ENCODE measurements at regions not wholly inside any gene's neighbourhood (a gene's known extent, or its start where the extent isn't known, plus 50 kb on each side); places are given as distances from the start of the nearest gene placed in this dataset.
"Not testable (repeated sequence)": the region's sequence is repeated elsewhere in the genome, so short reads cannot be mapped to it uniquely, and the experiment has no call there.

DNA sequence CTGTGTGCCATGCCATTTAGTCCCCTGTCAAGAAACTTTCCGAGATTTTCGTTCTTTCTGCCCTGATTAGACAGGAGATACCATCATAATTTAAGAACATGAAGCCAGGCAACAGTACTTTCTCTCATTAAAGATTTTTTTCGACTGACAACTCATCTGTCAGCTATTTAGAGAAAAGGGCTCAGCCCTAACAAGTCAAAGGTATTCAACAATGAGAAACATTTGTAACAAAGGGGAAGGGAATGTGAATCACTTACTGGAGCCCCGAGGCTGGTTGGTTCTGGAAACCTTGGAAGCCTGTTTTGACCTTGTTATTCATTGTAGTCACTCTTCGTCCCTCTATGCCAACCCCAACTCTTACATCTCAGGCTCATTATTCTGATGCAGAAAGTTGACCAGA lies 199.4 kb downstream of the SPP2 start:
- Histone ChIP-seq H3K27ac (no peak overlapping the region), H3K4me1 (no peaks in the 10 kb centered on the region), H3K4me3 (no peak overlapping the region), H3K27me3 (peaks cover 0 to 43% (median 8%) of the 10 kb centered on the region in 7 donors), H3K9me3 (no peaks in the 10 kb centered on the region), H3K36me3 (no peaks in the 10 kb centered on the region)
- DNase-seq, result no peak
- ATAC-seq, result no peak
- intact Hi-C loops (cut with DNase I), result no loop called here
- TF ChIP-seq, protein P1, sequence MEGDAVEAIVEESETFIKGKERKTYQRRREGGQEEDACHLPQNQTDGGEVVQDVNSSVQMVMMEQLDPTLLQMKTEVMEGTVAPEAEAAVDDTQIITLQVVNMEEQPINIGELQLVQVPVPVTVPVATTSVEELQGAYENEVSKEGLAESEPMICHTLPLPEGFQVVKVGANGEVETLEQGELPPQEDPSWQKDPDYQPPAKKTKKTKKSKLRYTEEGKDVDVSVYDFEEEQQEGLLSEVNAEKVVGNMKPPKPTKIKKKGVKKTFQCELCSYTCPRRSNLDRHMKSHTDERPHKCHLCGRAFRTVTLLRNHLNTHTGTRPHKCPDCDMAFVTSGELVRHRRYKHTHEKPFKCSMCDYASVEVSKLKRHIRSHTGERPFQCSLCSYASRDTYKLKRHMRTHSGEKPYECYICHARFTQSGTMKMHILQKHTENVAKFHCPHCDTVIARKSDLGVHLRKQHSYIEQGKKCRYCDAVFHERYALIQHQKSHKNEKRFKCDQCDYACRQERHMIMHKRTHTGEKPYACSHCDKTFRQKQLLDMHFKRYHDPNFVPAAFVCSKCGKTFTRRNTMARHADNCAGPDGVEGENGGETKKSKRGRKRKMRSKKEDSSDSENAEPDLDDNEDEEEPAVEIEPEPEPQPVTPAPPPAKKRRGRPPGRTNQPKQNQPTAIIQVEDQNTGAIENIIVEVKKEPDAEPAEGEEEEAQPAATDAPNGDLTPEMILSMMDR (IDR thresholded peaks at IDR 0.05), result no peak
- WGBS, 2 donors, result 67 to 77% methylated on average over 5 of the region's 5 CpGs

DNA sequence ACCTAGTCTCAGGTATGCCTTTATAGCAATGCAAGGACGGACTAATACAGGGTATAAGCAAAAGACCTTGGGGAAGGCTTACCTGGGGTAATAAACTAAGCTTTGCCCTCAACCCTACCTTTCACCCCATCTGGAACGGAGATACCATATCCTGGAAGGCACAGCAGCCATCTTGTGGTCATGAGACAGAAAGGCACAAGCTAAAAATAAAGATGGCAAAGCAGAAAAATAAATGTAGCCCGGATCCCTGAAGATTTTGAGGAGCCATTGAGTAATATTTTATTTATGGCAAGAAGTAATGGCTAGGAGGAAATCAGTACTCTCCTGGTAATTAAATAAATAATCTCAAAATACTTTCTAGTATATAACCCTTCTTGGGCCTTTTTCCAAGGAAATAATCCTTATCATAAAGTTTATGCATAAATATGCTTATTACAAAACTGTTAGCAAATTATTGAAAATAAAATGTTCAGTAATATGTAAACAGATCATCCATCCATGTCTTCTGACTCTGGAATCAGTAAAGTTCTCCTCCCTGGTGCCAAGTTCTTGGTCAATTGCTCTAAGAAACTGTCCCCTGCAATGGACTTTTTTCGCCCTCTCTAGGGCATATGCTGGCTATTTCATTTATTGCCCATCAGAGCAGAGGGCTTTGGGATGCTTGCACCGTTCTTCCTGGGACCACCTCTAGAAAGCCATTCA lies 198.7 kb downstream of the SPP2 start:
- TF ChIP-seq, protein P1 (IDR thresholded peaks at IDR 0.05), result no peak
- intact Hi-C loops (cut with DNase I), result no loop called here
- H3K9me3 ChIP-seq, result no peaks in the 10 kb centered on the region
- WGBS, 2 donors, result 82% methylated on average over 5 of the region's 5 CpGs
- no peak overlapping the region for H3K4me3 ChIP-seq
- no peak overlapping the region for H3K27ac ChIP-seq
- H3K27me3 ChIP-seq, result peaks cover 0 to 43% (median 8%) of the 10 kb centered on the region in 7 donors
- no peaks in the 10 kb centered on the region for H3K36me3 ChIP-seq
- DNase-seq (no peak), ATAC-seq (no peak)
- peaks cover 0 to 2% (median 0%) of the 10 kb centered on the region in 9 donors for H3K4me1 ChIP-seq

- H3K27ac ChIP-seq; ATAC-seq; H3K4me3 ChIP-seq; DNase-seq; H3K9me3 ChIP-seq; H3K4me1 ChIP-seq; intact Hi-C loops (cut with DNase I); H3K36me3 ChIP-seq: not testable (repeated sequence)
- H3K27me3 ChIP-seq, result peaks cover 0 to 39% (median 8%) of the 10 kb centered on the region in 7 donors
- 93 to 94% methylated on average over 10 of the region's 10 CpGs for whole genome bisulfite sequencing, 2 donors
These were observed 197.8 kb downstream of the SPP2 start for GRCh38 chr2:234248213-234248710.

DNA sequence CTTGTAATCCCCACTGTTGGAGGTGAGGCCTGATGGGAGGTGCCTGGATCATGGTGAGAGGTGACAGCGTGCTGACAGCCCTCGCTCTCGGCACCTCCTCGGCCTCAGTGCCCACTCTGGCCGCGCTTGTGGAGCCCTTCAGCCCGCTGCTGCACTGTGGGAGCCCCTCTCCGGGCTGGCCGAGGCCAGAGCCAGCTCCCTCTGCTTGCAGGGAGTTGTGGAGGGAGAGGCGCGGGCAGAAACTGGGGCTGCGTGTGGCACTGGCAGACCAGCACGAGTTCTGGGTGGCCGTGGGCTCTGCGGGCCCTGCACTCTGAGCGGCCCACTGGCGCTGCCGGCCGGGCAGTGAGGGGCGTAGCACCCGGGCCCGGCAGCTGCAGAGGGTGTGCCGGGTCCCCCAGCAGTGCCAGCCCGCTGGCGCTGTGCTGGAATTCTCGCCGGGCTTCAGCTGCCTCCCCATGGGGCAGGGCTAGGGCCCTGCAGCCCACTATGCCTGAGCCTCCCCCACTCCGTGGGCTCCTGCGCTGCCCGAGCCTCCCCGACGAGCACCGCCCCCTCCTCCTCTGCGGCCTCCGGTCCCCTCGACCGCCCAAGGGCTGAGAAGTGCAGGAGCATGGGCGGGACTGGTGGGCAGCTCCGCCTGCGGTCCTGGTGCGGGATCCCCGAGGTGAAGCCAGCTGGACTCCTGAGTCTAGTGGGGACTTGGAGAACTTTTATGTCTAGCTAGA lies 197.1 kb downstream of the SPP2 start:
- Histone ChIP-seq H3K36me3 (no peaks in the 10 kb centered on the region), H3K9me3 (no peaks in the 10 kb centered on the region), H3K4me1 (peaks cover 0 to 6% (median 0%) of the 10 kb centered on the region in 9 donors), H3K4me3 (no peak overlapping the region), H3K27ac (no peak overlapping the region), H3K27me3 (peaks cover 0 to 34% (median 8%) of the 10 kb centered on the region in 7 donors)
- no peak for DNase-seq
- 97% methylated on average over 40 to 42 of the region's 42 CpGs for WGBS, 2 donors
- intact Hi-C loops (cut with DNase I), result no loop called here
- TF ChIP-seq, protein P1 (IDR thresholded peaks at IDR 0.05), result no peak
- ATAC-seq, result peak in 1 of 8 donors; percentile 16

Data from heart right ventricle (tissue), 16 donors.